ENCODE measurements at regions not wholly inside any gene's neighbourhood (a gene's known extent, or its start where the extent isn't known, plus 50 kb on each side); places are given as distances from the start of the nearest gene placed in this dataset.

DNA sequence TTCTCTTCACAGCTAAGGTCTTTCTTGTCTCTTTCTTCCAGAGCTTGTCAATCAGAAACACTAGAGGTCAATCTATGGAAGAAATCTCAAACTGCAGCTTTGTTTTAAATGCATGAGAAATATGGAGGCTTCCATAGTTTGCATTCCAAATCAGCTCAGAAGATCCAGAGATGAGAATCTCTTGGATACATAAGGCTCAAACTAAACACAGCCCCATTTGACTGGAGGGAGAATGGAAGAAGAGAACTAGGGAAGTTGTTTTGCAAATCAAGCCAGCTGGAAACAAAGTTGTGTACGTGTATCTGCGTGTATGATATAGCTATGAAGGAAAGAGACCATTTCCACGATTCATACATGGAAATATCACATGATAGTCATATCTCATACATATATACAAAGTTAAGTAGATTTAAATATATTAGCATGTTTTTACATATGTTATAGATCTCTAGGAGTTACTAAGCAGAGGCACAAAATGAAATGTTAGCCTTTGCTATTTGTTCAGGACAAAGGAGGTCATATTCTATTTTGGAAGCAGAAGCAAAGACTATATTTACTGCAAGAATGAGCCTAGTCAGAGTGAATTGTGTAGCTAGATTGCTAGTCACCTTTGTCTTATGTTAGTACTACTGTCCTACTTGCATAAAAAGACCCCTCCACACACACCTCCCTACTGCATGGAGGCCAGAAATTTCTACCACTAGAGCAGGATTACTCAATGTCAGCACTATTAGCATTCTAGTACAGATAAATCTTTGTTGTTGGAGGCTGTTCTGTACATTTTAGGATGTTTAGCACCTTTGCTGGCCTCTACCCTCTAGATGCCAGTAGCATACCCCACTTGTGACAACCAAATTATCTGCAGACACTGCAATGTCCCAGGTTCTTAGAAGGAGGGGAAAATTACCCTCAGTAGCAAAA, 303.5 kb upstream of the CHAC2 start:
- Mint-ChIP-seq H3K36me3 (no peaks in the 10 kb centered on the region), H3K4me1 (no peaks in the 10 kb centered on the region), H3K9me3 (peaks cover 0 to 2% (median 0%) of the 10 kb centered on the region in 5 donors), H3K27ac (no peak overlapping the region), H3K27me3 (peaks cover 3 to 8% of the 10 kb centered on the region in 2 donors), H3K4me3 (no peak overlapping the region)
- Histone ChIP-seq H3K27ac (ENCODE audit: low read depth, low read length) (no peak overlapping the region), H3K4me1 (ENCODE audit: insufficient read depth, low read length) (no peaks in the 10 kb centered on the region), H3K4me3 (ENCODE audit: low read length) (no peak overlapping the region), H3K27me3 (ENCODE audit: insufficient read depth, low read length, poor library complexity, severe bottlenecking) (no peaks in the 10 kb centered on the region), H3K36me3 (ENCODE audit: insufficient read depth, low read length) (no peaks in the 10 kb centered on the region), H3K9me3 (ENCODE audit: low read length) (no peaks in the 10 kb centered on the region)
- ChIA-PET POLR2A (no interaction called here), CTCF (no interaction called here)
- no peak for DNase-seq

DNA sequence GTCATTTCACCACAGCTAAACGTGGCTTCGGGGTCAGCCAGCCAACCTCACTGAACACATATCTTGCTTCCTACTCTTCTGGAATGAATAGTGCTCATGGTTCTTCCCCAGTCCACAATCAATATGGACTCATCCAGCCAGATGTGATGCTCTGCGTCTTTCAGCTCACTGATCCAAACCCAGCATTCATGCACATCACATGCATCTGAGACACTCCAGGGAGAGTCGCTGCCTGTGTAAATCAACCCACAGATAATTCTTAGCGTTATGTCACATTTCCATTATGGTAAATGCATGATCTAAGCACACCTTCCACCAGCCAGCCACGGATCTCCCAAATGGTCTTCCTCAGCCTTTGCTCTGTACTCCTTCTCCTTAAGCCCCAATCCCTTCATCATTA, 306.7 kb upstream of the CHAC2 start:
- Mint-ChIP-seq H3K4me1 (no peaks in the 10 kb centered on the region), H3K27me3 (peaks cover 0 to 8% of the 10 kb centered on the region in 2 donors), H3K4me3 (no peak overlapping the region), H3K36me3 (no peaks in the 10 kb centered on the region), H3K27ac (no peak overlapping the region), H3K9me3 (no peaks in the 10 kb centered on the region)
- H3K4me3 ChIP-seq (ENCODE audit: low read length) = no peak overlapping the region
- no peak for DNase-seq
- H3K27me3 ChIP-seq (ENCODE audit: insufficient read depth, low read length, poor library complexity, severe bottlenecking) = no peaks in the 10 kb centered on the region
- no peaks in the 10 kb centered on the region for H3K36me3 ChIP-seq (ENCODE audit: insufficient read depth, low read length)
- H3K27ac ChIP-seq (ENCODE audit: low read depth, low read length) = no peak overlapping the region
- ChIA-PET POLR2A (no interaction called here), CTCF (no interaction called here)
- no peaks in the 10 kb centered on the region for H3K9me3 ChIP-seq (ENCODE audit: low read length)
- H3K4me1 ChIP-seq (ENCODE audit: insufficient read depth, low read length) = no peaks in the 10 kb centered on the region

DNA sequence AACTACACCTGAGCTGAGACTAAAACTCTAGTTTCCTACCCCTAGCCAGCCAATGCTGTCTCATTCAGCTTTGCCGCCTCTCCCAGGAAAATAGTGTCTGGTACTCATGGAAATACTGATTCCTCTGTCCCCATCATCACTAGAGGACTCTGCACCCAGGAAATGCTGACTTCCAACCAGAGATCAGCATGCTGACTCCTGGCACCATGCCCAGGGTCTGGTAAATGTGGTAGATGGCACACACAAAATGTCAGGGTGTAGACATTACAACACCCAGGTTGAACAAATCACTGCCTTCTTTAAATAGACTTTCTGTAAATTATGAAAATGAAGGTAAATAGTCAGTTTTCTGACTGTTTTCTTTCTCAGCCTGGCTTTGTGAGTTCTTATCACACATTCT, 307.3 kb upstream of the CHAC2 start:
- POLR2A ChIA-PET = no interaction called here
- H3K27me3 ChIP-seq (ENCODE audit: insufficient read depth, low read length, poor library complexity, severe bottlenecking) = no peaks in the 10 kb centered on the region
- H3K36me3 Mint-ChIP-seq = no peaks in the 10 kb centered on the region
- no peaks in the 10 kb centered on the region for H3K4me1 ChIP-seq (ENCODE audit: insufficient read depth, low read length)
- no peaks in the 10 kb centered on the region for H3K4me1 Mint-ChIP-seq
- H3K27ac Mint-ChIP-seq = no peak overlapping the region
- CTCF ChIA-PET = no interaction called here
- no peak for DNase-seq
- H3K36me3 ChIP-seq (ENCODE audit: insufficient read depth, low read length) = no peaks in the 10 kb centered on the region
- no peak overlapping the region for H3K27ac ChIP-seq (ENCODE audit: low read depth, low read length)
- H3K4me3 ChIP-seq (ENCODE audit: low read length) = no peak overlapping the region
- no peak overlapping the region for H3K4me3 Mint-ChIP-seq
- H3K9me3 Mint-ChIP-seq = peaks cover 0 to 1% (median 0%) of the 10 kb centered on the region in 5 donors
- no peaks in the 10 kb centered on the region for H3K9me3 ChIP-seq (ENCODE audit: low read length)
- peaks cover 0 to 4% of the 10 kb centered on the region in 2 donors for H3K27me3 Mint-ChIP-seq

DNA sequence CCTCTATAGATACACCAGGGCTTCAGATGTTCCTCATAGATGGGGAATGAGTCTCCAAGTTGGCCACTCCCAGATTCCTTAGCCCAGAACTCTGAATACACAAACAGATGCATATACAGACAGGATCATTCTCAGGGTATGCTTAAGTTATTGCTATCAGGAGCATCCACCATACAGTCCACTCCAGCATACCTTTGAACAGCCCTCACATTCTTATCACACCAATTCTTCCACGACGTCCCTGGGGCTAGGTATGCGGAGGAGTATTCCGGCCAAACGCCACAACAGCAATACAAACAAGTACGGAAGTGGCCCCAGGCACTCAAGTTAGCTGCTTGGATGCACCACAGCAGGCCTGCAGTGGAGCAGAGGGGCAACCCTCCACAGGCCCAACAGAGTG, 312.5 kb upstream of the CHAC2 start:
- H3K27me3 Mint-ChIP-seq = no peaks in the 10 kb centered on the region
- DNase-seq = no peak

DNA sequence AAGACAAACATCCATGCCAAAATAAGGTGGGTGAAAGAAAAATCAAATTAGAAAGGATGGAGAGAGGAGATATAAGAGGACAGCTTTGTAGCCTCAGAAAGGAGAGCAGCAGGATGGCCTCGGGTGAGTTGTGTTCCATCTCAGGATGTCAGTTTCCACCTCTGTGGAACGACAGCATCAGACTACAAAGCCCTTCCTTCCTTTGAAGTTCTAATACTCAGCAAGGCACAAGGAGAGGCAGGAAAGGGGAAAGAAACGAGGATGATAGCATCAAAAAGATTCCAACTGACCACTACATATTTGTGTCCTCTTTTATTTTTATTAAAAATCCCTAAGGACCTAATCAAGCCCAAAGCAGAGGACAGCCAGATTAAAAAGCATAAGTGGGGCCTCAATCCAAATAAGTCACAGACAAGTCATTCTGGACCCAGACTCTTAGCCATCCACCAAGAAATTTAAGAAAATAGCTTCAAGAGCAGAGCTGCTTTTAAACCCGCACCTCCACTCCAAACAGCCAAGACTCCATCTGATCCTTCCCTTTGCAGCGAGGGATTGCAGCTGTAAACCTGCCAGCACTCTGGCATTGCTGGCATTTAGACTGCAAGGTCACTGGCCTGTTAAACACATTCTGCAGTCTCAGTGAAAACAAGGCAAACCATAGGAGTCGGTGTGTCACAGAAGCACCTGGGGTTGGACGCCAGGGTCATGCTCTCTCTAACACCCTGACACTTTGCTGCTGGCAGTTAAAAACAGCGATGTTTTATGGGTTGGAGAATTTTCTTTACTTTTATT, 314.5 kb upstream of the CHAC2 start:
- CTCF ChIA-PET = no interaction called here
- H3K4me3 Mint-ChIP-seq = no peak overlapping the region
- H3K4me3 ChIP-seq (ENCODE audit: low read length) = no peak overlapping the region
- no peaks in the 10 kb centered on the region for H3K4me1 Mint-ChIP-seq
- no peaks in the 10 kb centered on the region for H3K4me1 ChIP-seq (ENCODE audit: insufficient read depth, low read length)
- no peaks in the 10 kb centered on the region for H3K9me3 ChIP-seq (ENCODE audit: low read length)
- POLR2A ChIA-PET = no interaction called here
- peaks cover 0 to 3% (median 0%) of the 10 kb centered on the region in 5 donors for H3K9me3 Mint-ChIP-seq
- no peaks in the 10 kb centered on the region for H3K36me3 ChIP-seq (ENCODE audit: insufficient read depth, low read length)
- no peaks in the 10 kb centered on the region for H3K27me3 Mint-ChIP-seq
- no peak overlapping the region for H3K27ac Mint-ChIP-seq
- no peaks in the 10 kb centered on the region for H3K27me3 ChIP-seq (ENCODE audit: insufficient read depth, low read length, poor library complexity, severe bottlenecking)
- no peaks in the 10 kb centered on the region for H3K36me3 Mint-ChIP-seq
- no peak for DNase-seq
- H3K27ac ChIP-seq (ENCODE audit: low read depth, low read length) = no peak overlapping the region

More for the DNA sequence above, 312.5 kb upstream of the CHAC2 start:
- no peak overlapping the region for H3K27ac ChIP-seq (ENCODE audit: low read depth, low read length)
- H3K27me3 ChIP-seq (ENCODE audit: insufficient read depth, low read length, poor library complexity, severe bottlenecking) = no peaks in the 10 kb centered on the region
- no peak overlapping the region for H3K4me3 Mint-ChIP-seq
- no peaks in the 10 kb centered on the region for H3K36me3 Mint-ChIP-seq
- no peaks in the 10 kb centered on the region for H3K4me1 Mint-ChIP-seq
- ChIA-PET CTCF (no interaction called here), POLR2A (no interaction called here)
- H3K9me3 ChIP-seq (ENCODE audit: low read length) = no peaks in the 10 kb centered on the region
- H3K4me3 ChIP-seq (ENCODE audit: low read length) = no peak overlapping the region
- no peaks in the 10 kb centered on the region for H3K4me1 ChIP-seq (ENCODE audit: insufficient read depth, low read length)
- H3K9me3 Mint-ChIP-seq = peaks cover 0 to 3% (median 0%) of the 10 kb centered on the region in 5 donors
- H3K27ac Mint-ChIP-seq = no peak overlapping the region
- H3K36me3 ChIP-seq (ENCODE audit: insufficient read depth, low read length) = no peaks in the 10 kb centered on the region

DNA sequence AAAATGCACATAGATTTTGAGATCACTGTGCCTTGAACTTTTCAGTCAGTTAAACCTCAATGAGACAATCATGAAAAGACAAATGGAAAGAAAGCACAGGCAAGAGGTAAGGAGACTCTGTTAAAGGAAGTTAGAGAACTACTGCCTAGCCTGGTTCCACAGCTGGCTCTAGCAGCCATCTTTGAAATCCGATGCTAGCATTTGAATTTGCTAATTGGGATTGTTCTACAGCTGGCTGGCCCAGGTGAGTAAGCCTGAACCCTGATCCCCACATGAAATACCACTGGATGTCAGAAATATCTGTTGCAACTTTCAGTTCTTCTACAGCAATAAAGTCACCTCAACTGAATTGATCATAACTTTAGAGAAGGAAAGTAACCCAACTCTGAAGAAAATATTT, 315.2 kb upstream of the CHAC2 start:
- H3K36me3 Mint-ChIP-seq = no peaks in the 10 kb centered on the region
- H3K4me1 Mint-ChIP-seq = no peaks in the 10 kb centered on the region
- Histone ChIP-seq H3K4me3 (ENCODE audit: low read length) (no peak overlapping the region), H3K27me3 (ENCODE audit: insufficient read depth, low read length, poor library complexity, severe bottlenecking) (no peaks in the 10 kb centered on the region), H3K36me3 (ENCODE audit: insufficient read depth, low read length) (no peaks in the 10 kb centered on the region), H3K27ac (ENCODE audit: low read depth, low read length) (no peak overlapping the region), H3K4me1 (ENCODE audit: insufficient read depth, low read length) (no peaks in the 10 kb centered on the region), H3K9me3 (ENCODE audit: low read length) (no peaks in the 10 kb centered on the region)
- no peak overlapping the region for H3K27ac Mint-ChIP-seq
- POLR2A ChIA-PET = no interaction called here
- CTCF ChIA-PET = no interaction called here
- H3K27me3 Mint-ChIP-seq = peaks cover 0 to 2% of the 10 kb centered on the region in 2 donors
- H3K9me3 Mint-ChIP-seq = peaks cover 0 to 3% (median 0%) of the 10 kb centered on the region in 5 donors
- no peak for DNase-seq
- no peak overlapping the region for H3K4me3 Mint-ChIP-seq

DNA sequence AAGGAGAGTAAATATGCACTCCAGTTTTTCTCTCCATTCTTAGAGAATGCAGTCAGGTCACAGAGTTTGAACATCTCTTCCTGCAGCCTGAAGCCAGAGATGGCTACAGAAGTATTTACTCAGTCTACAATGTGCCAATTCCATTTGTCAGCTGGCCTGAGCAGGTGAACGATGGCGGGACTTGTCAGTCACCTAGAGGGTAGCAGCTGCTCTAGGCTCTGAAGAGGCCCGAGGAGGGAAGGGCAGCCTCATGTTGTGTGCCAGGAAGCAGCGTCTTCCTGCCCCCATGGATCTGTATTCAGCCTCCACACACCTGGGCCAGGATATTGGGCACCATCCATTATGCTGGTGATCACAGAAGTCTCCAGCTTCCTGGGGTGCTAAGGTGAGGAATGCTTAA, 316.7 kb upstream of the CHAC2 start:
- H3K27me3 ChIP-seq (ENCODE audit: insufficient read depth, low read length, poor library complexity, severe bottlenecking) = no peaks in the 10 kb centered on the region
- no peak overlapping the region for H3K27ac Mint-ChIP-seq
- H3K36me3 Mint-ChIP-seq = no peaks in the 10 kb centered on the region
- H3K9me3 Mint-ChIP-seq = peaks cover 0 to 3% (median 0%) of the 10 kb centered on the region in 5 donors
- H3K4me3 Mint-ChIP-seq = no peak overlapping the region
- POLR2A ChIA-PET = no interaction called here
- H3K4me3 ChIP-seq (ENCODE audit: low read length) = no peak overlapping the region
- no peaks in the 10 kb centered on the region for H3K36me3 ChIP-seq (ENCODE audit: insufficient read depth, low read length)
- CTCF ChIA-PET = no interaction called here
- no peak overlapping the region for H3K27ac ChIP-seq (ENCODE audit: low read depth, low read length)
- peaks cover 0 to 2% of the 10 kb centered on the region in 2 donors for H3K27me3 Mint-ChIP-seq
- no peaks in the 10 kb centered on the region for H3K9me3 ChIP-seq (ENCODE audit: low read length)
- no peak for DNase-seq
- no peaks in the 10 kb centered on the region for H3K4me1 ChIP-seq (ENCODE audit: insufficient read depth, low read length)
- no peaks in the 10 kb centered on the region for H3K4me1 Mint-ChIP-seq

DNA sequence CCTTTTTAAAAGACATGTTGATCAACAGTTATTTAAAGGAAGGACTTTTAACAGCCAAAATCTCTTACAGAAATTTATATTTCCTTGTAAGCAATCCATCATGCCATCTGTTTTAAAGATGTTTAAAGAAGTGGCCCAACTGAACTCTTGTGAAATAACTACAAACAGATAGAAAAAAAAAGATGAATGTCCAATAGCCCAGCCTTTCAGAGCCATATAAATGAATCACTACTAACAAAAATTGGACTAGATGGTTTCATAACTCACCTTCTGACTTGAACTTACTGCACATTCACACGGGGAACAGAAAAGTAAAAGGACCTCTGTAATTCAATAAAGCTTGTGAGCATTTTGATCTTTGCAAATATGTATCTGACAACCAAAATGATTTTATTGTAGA, 319.0 kb upstream of the CHAC2 start:
- no peak overlapping the region for H3K4me3 Mint-ChIP-seq

More for the DNA sequence above, 319.0 kb upstream of the CHAC2 start:
- no peak for DNase-seq
- Histone ChIP-seq H3K9me3 (ENCODE audit: low read length) (no peaks in the 10 kb centered on the region), H3K4me1 (ENCODE audit: insufficient read depth, low read length) (no peaks in the 10 kb centered on the region), H3K4me3 (ENCODE audit: low read length) (no peak overlapping the region), H3K27me3 (ENCODE audit: insufficient read depth, low read length, poor library complexity, severe bottlenecking) (no peaks in the 10 kb centered on the region), H3K27ac (ENCODE audit: low read depth, low read length) (no peak overlapping the region), H3K36me3 (ENCODE audit: insufficient read depth, low read length) (no peaks in the 10 kb centered on the region)
- Mint-ChIP-seq H3K4me1 (no peaks in the 10 kb centered on the region), H3K36me3 (no peaks in the 10 kb centered on the region), H3K27me3 (peaks cover 2 to 4% of the 10 kb centered on the region in 2 donors), H3K9me3 (no peaks in the 10 kb centered on the region), H3K27ac (no peak overlapping the region)
- ChIA-PET CTCF (no interaction called here), POLR2A (no interaction called here)

All from CD8-positive, alpha-beta memory T cell (primary cell).